ENCODE measurements at regions not wholly inside any gene's neighbourhood (a gene's known extent, or its start where the extent isn't known, plus 50 kb on each side); places are given as distances from the start of the nearest gene placed in this dataset.

- DNase-seq, result no peak
- no peaks in the 10 kb centered on the region for H3K36me3 ChIP-seq
- H3K27me3 ChIP-seq, result no peaks in the 10 kb centered on the region
- no peak overlapping the region for H3K4me3 ChIP-seq
- TF ChIP-seq, protein P1, sequence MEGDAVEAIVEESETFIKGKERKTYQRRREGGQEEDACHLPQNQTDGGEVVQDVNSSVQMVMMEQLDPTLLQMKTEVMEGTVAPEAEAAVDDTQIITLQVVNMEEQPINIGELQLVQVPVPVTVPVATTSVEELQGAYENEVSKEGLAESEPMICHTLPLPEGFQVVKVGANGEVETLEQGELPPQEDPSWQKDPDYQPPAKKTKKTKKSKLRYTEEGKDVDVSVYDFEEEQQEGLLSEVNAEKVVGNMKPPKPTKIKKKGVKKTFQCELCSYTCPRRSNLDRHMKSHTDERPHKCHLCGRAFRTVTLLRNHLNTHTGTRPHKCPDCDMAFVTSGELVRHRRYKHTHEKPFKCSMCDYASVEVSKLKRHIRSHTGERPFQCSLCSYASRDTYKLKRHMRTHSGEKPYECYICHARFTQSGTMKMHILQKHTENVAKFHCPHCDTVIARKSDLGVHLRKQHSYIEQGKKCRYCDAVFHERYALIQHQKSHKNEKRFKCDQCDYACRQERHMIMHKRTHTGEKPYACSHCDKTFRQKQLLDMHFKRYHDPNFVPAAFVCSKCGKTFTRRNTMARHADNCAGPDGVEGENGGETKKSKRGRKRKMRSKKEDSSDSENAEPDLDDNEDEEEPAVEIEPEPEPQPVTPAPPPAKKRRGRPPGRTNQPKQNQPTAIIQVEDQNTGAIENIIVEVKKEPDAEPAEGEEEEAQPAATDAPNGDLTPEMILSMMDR (IDR thresholded peaks at IDR 0.05), result no peak
- TF ChIP-seq POLR2A (IDR thresholded peaks at IDR 0.05), result no peak
- H3K27ac ChIP-seq, result no peak overlapping the region
- H3K4me1 ChIP-seq, result no peaks in the 10 kb centered on the region
- intact Hi-C loops (cut with DNase I), result no loop called here
- no peaks in the 10 kb centered on the region for H3K9me3 ChIP-seq
- WGBS, 2 donors, result 8 to 40% methylated on average over 1 of the region's 1 CpG
Measured at GRCh38 chr2:40516604-40517003, 64.7 kb upstream of the SLC8A1 start.

DNA sequence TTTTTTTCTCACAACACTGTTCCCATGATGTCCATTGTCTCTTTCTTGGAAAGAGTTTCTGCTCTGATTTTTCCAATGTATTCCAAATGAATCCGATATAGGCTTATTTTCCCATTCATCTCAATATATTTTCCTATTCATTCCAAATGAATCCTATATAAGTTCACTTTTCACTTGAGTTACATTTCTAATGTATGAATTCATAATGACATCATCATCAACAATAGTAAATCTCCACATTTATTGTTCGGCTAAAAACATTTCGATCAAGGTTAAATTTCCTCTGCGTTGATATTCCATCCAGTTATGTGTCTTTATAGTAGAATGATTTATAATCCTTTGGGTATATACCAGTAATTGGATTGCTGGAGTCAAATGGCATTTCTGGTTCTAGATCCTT lies 76.7 kb upstream of the SLC8A1 start:
- no peak for DNase-seq

GRCh38 chr2:40531359-40531758 lies 79.5 kb upstream of the SLC8A1 start:
- H3K9me3 ChIP-seq, result no peaks in the 10 kb centered on the region
- H3K4me1 ChIP-seq, result no peaks in the 10 kb centered on the region
- H3K4me3 ChIP-seq, result no peak overlapping the region
- no peak for DNase-seq
- H3K27me3 ChIP-seq, result no peaks in the 10 kb centered on the region
- intact Hi-C loops (cut with DNase I), result no loop called here
- H3K27ac ChIP-seq, result no peak overlapping the region
- TF ChIP-seq POLR2A (IDR thresholded peaks at IDR 0.05), result no peak
- H3K36me3 ChIP-seq, result no peaks in the 10 kb centered on the region

More for the DNA sequence above, 76.7 kb upstream of the SLC8A1 start:
- H3K27me3 ChIP-seq, result no peaks in the 10 kb centered on the region
- H3K9me3 ChIP-seq, result no peaks in the 10 kb centered on the region
- H3K4me1 ChIP-seq, result no peaks in the 10 kb centered on the region
- intact Hi-C loops (cut with DNase I), result no loop called here
- TF ChIP-seq, protein P1 (IDR thresholded peaks at IDR 0.05), result no peak
- no peak for TF ChIP-seq POLR2A (IDR thresholded peaks at IDR 0.05)
- no peaks in the 10 kb centered on the region for H3K36me3 ChIP-seq
- H3K27ac ChIP-seq, result no peak overlapping the region
- no peak overlapping the region for H3K4me3 ChIP-seq
- WGBS, 2 donors, result 90 to 94% methylated on average over 4 of the region's 4 CpGs

GRCh38 chr2:40534528-40534927 lies 82.6 kb upstream of the SLC8A1 start:
- no peaks in the 10 kb centered on the region for H3K4me1 ChIP-seq
- H3K27me3 ChIP-seq, result no peaks in the 10 kb centered on the region
- no peak for TF ChIP-seq POLR2A (IDR thresholded peaks at IDR 0.05)
- TF ChIP-seq, protein P1 (IDR thresholded peaks at IDR 0.05), result no peak
- no peak overlapping the region for H3K27ac ChIP-seq
- intact Hi-C loops (cut with DNase I), result no loop called here
- H3K4me3 ChIP-seq, result no peak overlapping the region
- DNase-seq, result no peak
- 60 to 64% methylated on average over 3 of the region's 3 CpGs for WGBS, 2 donors
- H3K36me3 ChIP-seq, result no peaks in the 10 kb centered on the region
- H3K9me3 ChIP-seq, result no peaks in the 10 kb centered on the region

DNA sequence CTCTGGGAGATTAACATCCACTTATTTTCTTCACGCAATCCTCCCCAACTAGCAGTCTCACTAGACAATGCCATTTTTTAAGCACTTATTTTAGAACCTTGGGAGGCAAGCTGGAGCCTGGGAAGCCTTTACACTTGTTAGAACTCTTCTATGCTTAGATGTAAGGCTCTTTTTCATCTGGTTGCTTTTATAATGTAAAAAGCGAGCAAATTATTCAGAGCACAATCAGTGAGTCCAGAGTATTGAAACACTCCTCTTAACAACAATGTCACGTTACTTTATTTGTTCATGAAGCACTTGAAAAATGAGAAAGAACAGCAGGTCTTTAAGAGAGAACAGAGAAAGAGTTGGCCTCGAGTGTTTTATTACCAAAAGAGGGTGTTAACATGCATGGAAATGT lies 84.1 kb upstream of the SLC8A1 start:
- no peaks in the 10 kb centered on the region for H3K4me1 ChIP-seq
- H3K27me3 ChIP-seq, result no peaks in the 10 kb centered on the region
- TF ChIP-seq POLR2A (IDR thresholded peaks at IDR 0.05), result no peak
- TF ChIP-seq, protein P1 (IDR thresholded peaks at IDR 0.05), result no peak
- no peaks in the 10 kb centered on the region for H3K9me3 ChIP-seq
- no peaks in the 10 kb centered on the region for H3K36me3 ChIP-seq
- H3K27ac ChIP-seq, result no peak overlapping the region
- intact Hi-C loops (cut with DNase I), result no loop called here
- H3K4me3 ChIP-seq, result no peak overlapping the region
- WGBS, 2 donors, result 69 to 75% methylated on average over 4 of the region's 4 CpGs
- no peak for DNase-seq

DNA sequence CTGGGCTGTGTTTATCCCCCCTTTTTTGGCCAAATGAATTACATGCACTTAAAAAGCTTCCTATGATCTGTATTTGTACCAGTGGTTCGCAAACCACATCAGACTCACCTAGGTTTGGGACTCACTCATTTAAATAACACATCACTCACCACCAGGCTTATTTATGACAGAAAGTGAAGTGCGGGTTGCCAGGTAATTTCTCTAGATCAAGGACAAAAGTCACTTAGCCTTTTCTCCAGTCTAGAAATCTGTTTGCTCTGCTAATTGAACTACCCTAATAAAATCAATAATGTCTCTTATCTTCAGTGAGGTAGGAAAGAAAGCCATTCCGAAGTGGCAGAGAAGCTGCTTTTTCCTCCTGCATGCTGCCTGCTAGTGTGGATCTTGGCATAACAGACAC lies 88.1 kb upstream of the SLC8A1 start:
- Histone ChIP-seq H3K27me3 (no peaks in the 10 kb centered on the region), H3K36me3 (no peaks in the 10 kb centered on the region), H3K4me1 (no peaks in the 10 kb centered on the region), H3K27ac (no peak overlapping the region), H3K9me3 (no peaks in the 10 kb centered on the region), H3K4me3 (no peak overlapping the region)
- 71 to 97% methylated on average over 3 of the region's 3 CpGs for WGBS, 2 donors
- TF ChIP-seq, protein P1 (IDR thresholded peaks at IDR 0.05), result no peak
- no peak for TF ChIP-seq POLR2A (IDR thresholded peaks at IDR 0.05)
- intact Hi-C loops (cut with DNase I), result no loop called here
- DNase-seq, result no peak

Measured in esophagus squamous epithelium (tissue), 5 donors.